Cerebellar nuclear complex (tissue), 1 donor: ENCODE measurements at regions not wholly inside any gene's neighbourhood (a gene's known extent, or its start where the extent isn't known, plus 50 kb on each side); places are given as distances from the start of the nearest gene placed in this dataset.

Source experiments
- DNase-seq, 2 experiments: peaks; one replicate each; lab custom pipeline; 2025; lab: John Stamatoyannopoulos, UW

DNA sequence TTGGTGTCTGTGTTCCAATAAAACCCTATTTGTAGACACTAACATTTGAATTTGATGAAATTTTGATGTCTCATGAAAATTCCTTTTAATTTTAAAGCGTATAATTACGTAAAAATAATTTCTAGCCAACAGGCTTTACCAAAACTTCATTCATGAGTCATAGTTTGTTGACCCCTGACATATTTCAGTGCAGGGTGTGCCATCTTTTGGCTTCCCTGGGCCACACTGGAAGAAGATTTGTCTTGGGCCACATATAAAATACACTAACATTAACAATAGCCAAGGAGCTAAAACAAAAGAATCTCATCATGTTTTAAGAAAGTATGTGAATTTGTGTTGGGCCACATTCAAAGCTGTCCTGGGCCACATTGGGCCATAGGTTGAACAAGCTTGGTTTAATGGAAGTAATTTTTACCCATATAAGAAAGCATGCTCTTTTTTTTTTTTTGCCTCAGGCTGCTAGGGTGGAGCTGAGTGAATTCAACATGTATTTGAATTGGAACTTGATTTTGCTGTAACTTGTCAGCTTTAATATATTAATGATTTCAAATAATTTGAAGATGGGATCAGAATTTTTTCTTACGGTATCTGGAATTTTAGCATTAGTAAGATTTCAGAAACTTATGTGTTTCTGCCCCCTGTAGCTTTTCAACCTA, 267.7 kb upstream of the RGS18 start:
- DNase-seq = no peak

DNA sequence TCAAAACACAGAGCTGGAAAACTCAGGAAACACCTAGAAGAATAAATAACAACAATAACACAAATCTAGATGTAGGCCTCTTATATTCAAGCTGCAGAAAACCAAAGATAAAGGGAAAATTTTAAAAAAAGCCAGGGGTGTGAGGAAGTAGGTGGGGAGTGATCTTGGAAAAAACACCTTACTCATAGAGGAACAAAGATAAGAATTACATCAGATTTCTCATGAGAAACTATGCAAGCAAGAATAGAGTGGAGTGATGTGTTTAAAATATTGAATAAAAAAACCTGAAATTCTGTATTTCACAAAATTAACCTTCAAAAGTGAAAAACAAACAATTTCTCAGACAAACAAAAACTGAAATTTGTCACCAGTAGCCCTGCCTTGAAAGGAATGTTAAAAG, 265.5 kb upstream of the RGS18 start:
- no peak for DNase-seq

DNA sequence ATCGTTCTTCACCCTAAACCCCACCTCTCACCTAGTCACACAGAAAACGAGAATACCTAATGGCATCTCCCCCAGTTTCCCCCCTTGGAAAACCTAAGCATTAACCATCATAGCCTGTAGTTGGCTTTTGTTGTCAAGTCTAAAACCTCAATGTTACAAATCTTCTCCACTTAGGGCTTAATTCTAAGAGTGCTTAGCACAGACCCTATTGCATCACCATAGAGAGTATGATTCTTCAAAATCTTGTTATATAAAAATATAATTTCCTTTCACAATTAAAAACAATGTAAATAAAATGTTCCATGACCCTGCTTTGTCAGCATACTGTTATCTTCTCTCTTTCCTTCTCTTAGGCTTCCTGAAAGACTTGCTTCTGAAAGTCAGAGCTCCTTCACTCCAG, 263.2 kb upstream of the RGS18 start:
- DNase-seq = no peak

DNA sequence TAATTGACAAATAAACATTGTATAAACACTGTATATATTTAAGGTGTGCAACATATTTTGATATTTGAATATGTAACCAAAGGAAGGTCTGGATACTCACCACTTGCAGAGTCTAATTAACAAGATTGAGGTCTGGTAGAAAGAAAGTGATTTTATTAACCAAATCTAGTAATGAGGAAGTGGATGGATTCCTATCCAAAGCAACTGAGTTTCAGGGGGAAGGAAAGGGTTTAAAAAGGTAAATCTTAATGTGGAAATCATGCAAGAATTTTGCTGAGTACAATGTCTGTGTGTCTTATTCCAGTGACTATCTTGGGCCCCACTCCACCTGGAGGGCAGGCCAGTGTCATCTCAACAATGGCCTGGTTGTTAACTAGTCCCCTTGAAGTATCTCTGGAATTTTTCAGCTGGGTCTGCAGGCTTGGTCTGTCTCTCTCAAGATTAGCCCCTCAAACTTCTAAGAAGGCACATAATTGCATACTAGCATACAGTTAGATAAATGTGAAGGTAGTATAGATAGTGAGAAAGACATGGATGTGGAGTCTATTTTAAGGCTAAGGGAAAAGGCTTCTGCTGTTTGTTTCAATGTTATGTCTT, 262.7 kb upstream of the RGS18 start:
- DNase-seq = no peak

DNA sequence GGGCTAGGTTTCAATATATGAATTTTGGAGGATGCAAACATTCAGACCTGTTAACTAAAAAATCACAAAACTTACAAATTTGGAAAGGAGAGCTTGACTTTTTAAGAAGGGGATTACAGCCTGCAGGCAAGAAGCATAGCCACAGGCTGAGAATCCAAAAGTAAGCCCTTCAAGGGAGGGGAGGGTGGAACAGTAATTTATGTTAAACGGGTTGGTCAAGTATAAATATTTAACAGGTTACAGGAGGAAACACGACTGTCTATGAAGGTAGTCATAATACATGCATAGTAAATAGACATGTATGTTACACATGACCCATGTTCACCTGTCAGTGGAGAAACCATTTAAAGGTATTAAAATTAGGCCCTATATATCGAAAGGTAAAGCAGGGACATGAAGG, 261.1 kb upstream of the RGS18 start:
- DNase-seq = no peak

DNA sequence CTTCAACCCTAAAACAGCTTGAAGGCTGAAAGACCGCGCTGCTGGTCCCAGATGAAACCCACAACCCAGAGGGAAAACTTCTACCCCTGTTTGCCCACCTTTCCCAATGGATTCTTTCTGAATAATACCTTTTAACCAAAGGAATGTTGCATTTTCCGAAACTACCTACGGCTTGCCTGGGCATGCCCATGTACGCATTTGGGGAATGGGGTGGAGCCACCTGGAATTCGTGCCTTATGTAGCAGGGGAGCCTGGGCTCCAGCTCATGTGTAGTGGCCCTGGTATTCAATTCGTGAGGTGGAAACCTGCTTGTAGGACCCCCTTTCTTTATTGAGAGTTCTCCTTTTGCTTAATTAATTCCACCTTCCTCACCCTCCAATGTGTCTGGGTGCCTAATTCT, 256.6 kb upstream of the RGS18 start:
- DNase-seq = no peak

DNA sequence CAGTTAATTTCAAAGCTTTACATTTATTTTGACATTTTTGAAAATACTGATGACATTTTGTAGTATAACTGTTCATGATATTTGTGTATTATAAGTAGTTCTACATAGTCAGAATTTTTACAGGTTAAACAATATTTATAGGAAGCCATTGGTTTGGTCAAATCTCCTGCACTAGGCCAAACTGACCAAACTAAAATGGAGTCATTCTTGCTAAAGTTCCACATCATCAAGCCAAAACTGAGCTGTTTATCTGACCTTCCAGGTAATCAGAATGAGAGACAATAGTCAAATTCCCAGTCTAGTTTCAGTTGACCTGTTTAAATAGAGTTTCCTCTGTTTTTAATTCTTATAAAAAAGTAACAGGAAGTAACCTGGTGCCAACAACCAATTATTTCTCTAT, 253.3 kb upstream of the RGS18 start:
- no peak for DNase-seq

DNA sequence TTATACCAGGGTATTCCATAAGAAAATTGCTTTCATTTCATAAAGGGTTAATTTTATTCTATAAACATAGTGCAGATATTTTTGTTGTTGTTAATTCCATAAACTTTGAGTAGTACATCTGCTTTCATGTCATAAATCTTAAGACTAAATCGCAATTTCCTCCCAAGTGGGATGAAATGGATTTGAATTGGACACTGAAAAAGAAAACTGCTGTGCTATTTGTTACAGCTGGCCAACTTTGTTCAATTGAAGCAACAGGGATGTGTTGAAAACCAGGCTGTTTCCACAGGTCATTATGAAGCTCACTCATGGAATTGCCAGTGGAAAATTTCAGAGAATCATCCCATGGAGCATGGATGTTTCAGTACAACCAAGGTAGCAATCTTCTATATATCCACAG, 252.5 kb upstream of the RGS18 start:
- DNase-seq = no peak

DNA sequence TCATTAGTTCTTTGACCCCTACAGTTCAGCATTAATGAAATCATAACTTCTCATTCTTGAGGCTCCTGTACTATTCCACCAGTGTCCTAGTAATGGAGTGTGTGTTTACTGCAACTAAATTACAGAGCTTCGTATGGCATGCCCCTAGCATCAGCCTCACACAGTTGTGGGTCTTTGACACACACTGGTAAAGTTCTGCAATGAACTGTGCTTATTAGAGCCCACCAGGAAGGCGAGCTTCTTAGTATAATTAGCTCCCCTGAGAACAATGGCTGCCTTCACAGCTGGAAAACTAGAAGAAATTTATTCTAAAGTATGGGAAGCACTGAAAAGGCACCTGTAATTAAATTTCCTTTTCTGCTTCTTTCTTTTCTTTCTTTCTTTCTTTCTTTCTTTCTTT, 251.1 kb upstream of the RGS18 start:
- no peak for DNase-seq

DNA sequence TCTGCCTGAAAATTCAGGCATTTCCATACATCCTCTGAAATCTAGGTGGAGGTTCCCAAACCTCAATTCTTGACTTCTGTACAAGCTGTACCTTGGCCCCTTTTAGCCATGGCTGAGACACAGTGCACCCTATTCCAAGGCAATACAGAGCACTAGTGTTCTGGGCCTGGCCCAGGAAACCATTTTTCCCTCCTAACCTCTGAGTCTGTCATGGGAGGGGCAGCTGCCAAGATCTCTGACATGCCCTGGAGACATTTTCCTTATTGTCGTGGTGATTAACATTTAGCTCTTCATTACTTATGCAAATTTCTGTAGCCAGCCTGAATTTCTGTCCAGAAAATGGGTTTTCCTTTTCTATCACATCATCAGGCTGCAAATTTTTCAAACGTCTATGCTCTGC, 248.0 kb upstream of the RGS18 start:
- no peak for DNase-seq

DNA sequence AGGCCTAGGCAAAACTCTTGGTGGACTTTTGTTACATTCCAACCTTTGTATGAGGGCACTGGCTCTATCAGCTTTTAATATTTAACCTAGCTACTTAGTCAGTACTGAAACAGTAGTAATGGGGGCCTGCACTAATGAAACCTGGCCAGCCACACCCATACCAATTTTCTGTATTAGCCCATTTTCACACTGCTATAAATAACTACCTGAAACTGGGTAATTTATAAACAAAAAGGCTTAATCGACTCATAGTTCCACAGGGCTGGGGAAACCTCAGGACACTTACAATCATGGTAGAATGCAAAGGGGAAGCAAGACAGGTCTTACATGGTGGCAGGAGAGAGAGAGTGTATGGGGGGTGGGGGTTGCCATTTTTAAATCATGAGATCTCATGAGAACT, 245.7 kb upstream of the RGS18 start:
- DNase-seq = no peak

DNA sequence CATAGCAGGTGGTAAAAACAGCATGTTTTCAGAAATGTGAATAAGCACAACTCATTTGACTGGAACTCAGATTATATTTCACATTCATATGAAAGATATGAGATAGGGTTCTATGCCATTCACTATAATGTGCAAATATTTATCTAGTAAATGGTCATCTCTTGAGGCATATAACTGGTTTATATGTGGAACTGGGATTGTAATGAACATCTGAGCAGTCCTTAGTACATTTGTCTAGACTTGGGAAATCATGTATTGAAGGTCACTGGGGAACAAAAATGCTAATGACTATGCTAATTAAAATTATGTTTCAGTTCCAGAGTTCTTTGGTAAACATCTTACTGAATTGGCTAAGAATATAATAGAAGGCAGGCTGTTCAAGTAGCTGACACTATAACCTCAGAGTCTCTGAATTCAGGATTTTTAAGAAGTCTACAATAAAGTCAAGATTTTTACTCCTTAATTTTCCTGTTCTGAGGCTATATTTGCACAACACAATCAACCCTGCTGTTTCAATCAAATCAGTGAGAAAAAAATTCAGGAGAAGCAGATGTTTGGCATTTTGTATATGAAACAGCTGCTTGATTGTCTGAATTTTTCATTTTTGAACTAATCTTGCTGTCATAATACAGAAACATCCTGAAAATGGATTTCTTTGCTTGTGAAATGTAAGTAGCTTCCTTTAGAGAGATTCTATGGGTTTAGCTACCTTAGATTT, 244.8 kb upstream of the RGS18 start:
- no peak for DNase-seq

DNA sequence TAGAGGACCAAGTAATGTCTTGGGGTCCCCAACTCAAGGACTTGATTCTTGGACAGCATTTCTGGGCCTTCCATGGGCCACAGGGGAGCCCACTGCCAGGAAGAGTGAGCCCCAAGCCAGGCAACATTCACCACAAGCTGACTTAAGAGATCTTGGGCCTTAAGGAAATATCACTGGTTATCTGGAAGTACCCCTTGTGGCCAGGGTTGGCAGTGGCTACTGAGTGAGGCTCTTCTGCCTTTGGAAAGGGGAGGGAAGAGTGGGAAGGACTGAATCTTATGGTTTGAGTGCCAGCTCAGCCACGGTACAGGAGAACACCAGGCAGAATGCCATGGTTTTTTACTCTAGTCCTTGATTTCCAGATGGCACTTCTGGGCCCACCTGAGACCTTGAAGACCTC, 228.9 kb upstream of the RGS18 start:
- DNase-seq = no peak

DNA sequence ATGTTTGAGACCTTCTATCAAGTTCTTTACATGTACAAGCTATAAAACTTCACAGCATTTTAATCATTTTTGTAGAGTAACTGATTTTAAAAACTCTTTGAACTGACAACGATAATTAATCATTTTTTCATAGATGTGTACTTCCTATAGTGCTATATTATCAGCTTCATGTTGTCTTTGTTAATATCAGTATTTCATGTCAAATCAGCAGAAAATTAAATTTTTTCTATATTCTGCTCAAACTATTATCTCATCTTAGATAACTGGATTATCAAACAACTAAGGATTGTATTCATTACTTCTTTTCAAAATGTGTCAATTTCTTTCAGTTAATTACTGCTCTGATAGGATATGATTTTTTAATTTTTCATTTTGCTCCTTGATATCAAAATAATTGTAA, 214.6 kb upstream of the RGS18 start:
- DNase-seq = no peak

DNA sequence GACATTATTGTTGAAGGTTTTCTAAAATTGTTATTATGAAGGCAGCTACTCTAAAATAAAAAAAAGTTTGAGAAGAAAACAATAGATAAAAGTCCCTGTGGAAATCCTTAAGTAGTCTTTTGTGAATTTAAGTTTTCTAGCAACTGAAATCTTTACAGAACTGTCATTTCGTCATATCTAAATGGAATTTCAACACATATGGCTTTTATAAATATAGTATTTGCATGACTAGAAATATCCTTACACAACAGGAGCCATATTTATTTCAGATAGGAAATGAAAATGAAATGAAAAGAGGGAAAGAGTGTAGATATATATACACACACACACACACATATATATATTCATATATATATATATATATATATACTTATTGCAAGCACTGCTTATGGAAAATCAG, 204.7 kb upstream of the RGS18 start:
- DNase-seq = no peak

DNA sequence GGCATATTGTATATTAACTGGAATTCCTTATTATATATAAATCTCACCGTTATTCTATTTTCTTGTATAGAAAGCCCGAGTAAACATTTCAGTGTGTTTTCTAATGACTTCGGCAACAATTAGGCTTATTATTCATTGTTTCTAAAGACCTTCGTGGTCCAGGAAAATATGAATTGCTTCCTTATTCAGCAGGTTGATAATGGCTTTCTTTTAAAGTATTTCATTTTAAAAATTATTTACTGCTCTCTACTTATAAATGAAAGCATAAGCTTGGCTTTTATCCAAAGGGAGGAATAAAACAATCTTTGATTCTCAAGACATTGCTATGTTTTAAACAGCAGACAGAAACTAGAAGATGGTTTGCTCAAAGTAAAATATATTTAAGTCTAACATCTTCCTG, 198.4 kb upstream of the RGS18 start:
- DNase-seq = no peak

DNA sequence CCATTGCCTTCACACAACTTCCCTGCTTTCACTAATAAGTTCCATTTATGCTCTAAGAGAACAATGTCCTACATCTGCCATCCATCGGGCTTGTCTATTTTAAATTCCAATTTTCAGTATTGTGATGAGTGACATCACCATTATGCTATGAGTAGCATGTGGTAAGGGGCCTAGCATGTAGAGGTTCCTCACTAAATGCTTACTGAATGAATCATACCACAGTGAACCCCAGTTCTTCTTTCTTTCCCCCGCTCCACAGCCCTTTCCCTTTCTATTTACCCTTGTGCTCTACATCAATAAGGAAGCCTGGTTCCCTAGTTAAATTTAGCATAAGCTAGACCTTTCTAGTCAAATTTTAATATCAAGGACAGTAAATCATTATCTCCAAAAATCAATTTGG, 195.0 kb upstream of the RGS18 start:
- no peak for DNase-seq

DNA sequence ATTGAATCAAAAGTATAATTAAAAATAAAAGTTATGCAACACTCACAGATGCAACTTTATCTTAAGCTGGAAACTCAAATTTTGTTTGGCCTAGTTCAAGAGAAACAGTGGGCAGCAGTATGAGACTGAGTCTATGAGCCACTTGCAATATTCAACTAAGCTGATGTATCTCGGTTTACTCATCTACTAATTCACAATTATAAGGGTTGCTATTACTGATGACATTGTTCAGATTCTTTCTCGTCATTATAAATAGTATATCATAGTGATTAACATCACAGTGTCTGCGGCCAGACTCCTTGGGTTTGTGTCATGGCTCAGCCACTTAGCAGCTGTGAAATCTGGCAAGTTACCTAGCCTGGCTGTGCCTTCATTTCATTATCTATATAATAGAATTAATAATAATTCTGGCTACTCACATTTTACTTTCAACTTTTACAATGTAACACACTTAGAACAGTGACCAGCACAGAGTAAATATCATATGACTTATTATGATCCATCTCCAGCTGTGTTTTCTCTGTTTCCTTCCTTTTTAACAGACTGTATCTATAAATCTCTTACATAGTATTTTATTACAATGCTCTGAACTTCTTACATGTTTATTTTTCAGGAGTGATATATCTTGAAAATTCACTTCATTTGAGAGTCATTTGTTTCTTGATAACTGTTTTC, 194.3 kb upstream of the RGS18 start:
- no peak for DNase-seq

DNA sequence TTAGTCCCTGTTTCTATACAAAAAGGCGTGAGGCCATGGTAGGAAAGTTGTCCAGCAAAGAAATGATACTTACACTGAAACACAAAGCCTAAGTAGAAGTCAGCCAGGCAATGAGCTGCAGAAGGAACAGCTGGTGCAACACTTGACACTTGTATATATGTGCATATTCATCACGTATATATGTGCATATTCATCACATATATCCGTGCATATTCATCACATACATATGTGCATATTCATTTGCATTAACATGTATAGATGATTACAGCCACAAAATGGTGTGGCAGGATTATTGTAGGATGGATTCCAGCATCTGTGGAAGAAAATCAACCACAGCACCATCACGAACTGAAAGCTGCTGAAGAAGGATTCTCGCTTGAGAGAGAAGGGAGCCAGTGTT, 189.0 kb upstream of the RGS18 start:
- DNase-seq = no peak

DNA sequence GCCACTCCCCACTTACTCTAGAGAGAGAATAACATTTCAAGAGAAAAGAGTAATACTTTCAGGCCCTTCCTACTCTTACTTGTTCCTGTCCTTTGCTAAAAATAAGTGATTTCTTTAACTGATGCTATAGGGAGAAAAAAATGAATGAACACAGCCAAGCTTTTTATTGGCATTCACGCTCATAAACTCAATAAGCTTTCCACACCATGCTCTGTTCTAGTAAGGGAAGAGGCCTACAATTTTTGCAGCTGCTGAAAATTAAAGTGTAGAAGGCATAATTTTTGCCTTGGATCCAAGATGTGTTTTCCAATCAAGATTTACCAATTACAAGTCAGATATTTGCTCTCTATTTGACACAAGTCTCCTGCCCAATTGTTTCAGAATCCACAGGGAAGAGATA, 188.1 kb upstream of the RGS18 start:
- DNase-seq = no peak

DNA sequence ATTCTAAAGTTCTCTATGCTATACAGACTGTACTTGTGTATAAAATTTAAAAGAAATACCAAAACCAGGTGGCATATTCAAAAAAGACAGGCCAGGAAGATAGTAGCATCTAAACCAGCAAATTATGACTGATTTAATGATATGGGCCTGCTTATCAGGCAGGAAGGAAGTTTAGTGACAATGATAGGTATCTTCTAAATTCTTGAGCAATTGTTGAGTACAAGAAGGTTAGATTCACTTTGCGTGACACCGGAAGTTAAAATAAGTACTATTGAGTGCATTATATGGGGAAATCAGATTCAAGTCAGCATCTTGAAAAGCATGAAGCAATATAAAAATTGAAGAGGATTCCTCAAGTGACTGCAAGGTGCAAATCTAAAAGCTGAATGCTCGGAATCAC, 186.8 kb upstream of the RGS18 start:
- DNase-seq = no peak

DNA sequence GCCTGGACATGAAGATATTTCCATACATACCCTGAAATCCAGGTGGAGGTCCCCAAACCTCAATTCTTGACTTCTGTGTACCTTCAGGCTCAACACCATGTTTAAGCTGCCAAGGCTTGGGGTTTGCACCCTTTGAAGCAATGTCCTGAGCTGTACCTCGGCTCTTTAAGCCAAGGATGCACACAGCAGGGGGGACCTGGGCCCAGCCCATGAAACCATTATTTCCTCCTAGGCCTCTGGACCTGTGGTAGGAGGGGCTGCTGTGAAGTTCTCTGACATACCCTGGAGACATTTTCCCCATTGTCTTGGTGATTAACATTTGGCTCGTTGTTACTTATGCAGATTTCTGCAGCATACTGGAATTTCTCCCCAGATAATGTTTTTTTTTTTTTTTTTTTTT, 184.3 kb upstream of the RGS18 start:
- no peak for DNase-seq

DNA sequence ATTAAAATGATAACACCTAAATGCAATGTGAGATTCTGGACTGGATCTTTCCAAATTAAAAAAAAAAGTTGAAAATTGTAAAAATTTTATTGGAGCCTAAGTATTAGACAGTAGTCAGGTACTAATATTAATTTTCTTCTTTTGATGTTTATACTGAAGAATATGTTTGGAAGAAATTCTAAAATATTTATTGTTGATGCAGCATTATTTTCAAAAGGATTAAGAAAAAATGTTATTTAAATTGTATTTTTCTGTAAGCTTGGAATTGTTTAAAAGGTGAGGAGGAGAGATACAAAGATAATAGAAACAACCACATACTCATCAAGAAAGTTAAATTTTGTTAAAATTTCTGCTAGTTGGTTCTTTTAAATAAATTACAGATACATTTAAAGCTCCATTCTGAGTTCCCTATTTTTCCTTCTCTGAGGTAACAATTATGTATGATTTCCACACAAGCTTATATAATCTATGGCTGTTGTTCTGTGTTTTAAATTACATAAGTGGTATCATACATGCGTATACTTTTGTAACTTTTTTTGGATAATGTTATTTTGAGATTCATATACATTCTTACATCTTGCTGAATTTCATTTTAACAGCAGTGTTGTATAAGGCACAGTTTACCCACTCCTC, 180.3 kb upstream of the RGS18 start:
- DNase-seq = no peak
